GM23338 (cell line): ENCODE measurements at regions not wholly inside any gene's neighbourhood (a gene's known extent, or its start where the extent isn't known, plus 50 kb on each side); places are given as distances from the start of the nearest gene placed in this dataset.

Experiments used
- ATAC-seq: fragments of 200-7000 bp; cut with Tn5 transposase; 3 replicates; pipeline ENCODE4 v1.9.1; 2020
- DNase-seq: peaks from one replicate; pipeline ENCODE4 v3.0.0-alpha.2; 2015; ENCODE audit warnings: low spot score
- H2AFZ ChIP-seq: fragments of 200-600 bp; sonication (generic); 2 replicates; pipeline ENCODE4 v1.8.0; 2016; ENCODE audit warnings: antibody characterized with exemption, mild to moderate bottlenecking, moderate library complexity
- H3F3A ChIP-seq: fragments of 200-600 bp; sonication (generic); replicated peaks from 2 replicates; pipeline ENCODE4 v1.8.0; 2017; ENCODE audit warnings: antibody characterized with exemption, mixed run types, low read depth
- H3K27ac ChIP-seq: fragments of 200-600 bp; sonication (generic); 2 replicates; pipeline ENCODE4 v1.6.1; 2016; ENCODE audit warnings: low read depth
- H3K27me3 ChIP-seq: fragments of 200-600 bp; sonication (generic); 2 replicates; pipeline ENCODE4 v1.8.0; 2016; ENCODE audit warnings: mild to moderate bottlenecking, mixed run types, moderate library complexity; ENCODE audit not compliant: insufficient read depth
- H3K36me3 ChIP-seq: fragments of 200-600 bp; sonication (generic); 2 replicates; pipeline ENCODE4 v1.8.0; 2016; ENCODE audit warnings: mild to moderate bottlenecking; ENCODE audit not compliant: insufficient read depth
- H3K4me1 ChIP-seq: fragments of 200-600 bp; sonication (generic); 2 replicates; pipeline ENCODE4 v1.8.0; 2016; ENCODE audit warnings: mild to moderate bottlenecking, moderate library complexity; ENCODE audit not compliant: insufficient read depth
- H3K4me2 ChIP-seq: fragments of 200-600 bp; sonication (generic); 2 replicates; pipeline ENCODE4 v1.7.1; 2017; ENCODE audit warnings: mixed run types
- H3K4me3 ChIP-seq: fragments of 200-600 bp; sonication (generic); 2 replicates; pipeline ENCODE4 v1.6.1; 2016; ENCODE audit warnings: mixed run types
- H3K79me2 ChIP-seq: fragments of 200-600 bp; sonication (generic); replicated peaks from 2 replicates; pipeline ENCODE4 v1.8.0; 2017; ENCODE audit warnings: mild to moderate bottlenecking; ENCODE audit not compliant: insufficient read depth
- H3K9me2 ChIP-seq: fragments of 200-600 bp; sonication (generic); 2 replicates; pipeline ENCODE4 v1.8.0; 2017; ENCODE audit not compliant: insufficient read depth
- H4K20me1 ChIP-seq: fragments of 200-600 bp; sonication (generic); replicated peaks from 2 replicates; pipeline ENCODE4 v1.8.0; 2017; ENCODE audit warnings: mild to moderate bottlenecking; ENCODE audit not compliant: insufficient read depth
- H3K27ac Mint-ChIP-seq: 2 replicates; pipeline ENCODE4 v1.8.0; 2020; ENCODE audit warnings: inconsistent platforms, mild to moderate bottlenecking, moderate library complexity, mixed read lengths
- H3K27me3 Mint-ChIP-seq: 3 replicates; pipeline ENCODE4 v1.8.0; 2022; ENCODE audit warnings: low read depth, mild to moderate bottlenecking, moderate library complexity, mixed read lengths, inconsistent platforms; ENCODE audit not compliant: insufficient read depth, poor library complexity
- H3K36me3 Mint-ChIP-seq: 3 replicates; pipeline ENCODE4 v1.8.0; 2021; ENCODE audit warnings: low read depth, mild to moderate bottlenecking, inconsistent platforms, moderate library complexity, mixed read lengths
- H3K4me1 Mint-ChIP-seq: 3 replicates; pipeline ENCODE4 v1.8.0; 2020; ENCODE audit warnings: mild to moderate bottlenecking, inconsistent platforms, mixed read lengths
- H3K4me3 Mint-ChIP-seq: 3 replicates; pipeline ENCODE4 v1.8.0; 2021; ENCODE audit warnings: moderate library complexity, mild to moderate bottlenecking, inconsistent platforms, mixed read lengths
- H3K9me3 Mint-ChIP-seq: 3 replicates; pipeline ENCODE4 v1.8.0; 2020; ENCODE audit warnings: moderate library complexity, mild to moderate bottlenecking, inconsistent platforms, mixed read lengths
- CREB1 ChIP-seq: fragments of 250-450 bp; sonication (Bioruptor Pico); IDR thresholded peaks from 2 replicates; pipeline ENCODE4 v1.5.0; 2020; ENCODE audit warnings: low read depth, mild to moderate bottlenecking, moderate library complexity
- EZH2phosphoT487 ChIP-seq: fragments of 200-600 bp; sonication (generic); IDR thresholded peaks from one replicate; pipeline ENCODE4 v1.8.1; 2018; ENCODE audit warnings: antibody characterized with exemption; ENCODE audit not compliant: unreplicated experiment
- NANOG ChIP-seq: IDR thresholded peaks from 2 replicates; pipeline ENCODE4 v1.6.1; 2016; ENCODE audit warnings: antibody characterized with exemption, borderline replicate concordance
- POLR2AphosphoS5 ChIP-seq: IDR thresholded peaks from 2 replicates; pipeline ENCODE4 v1.6.1; 2016; ENCODE audit warnings: antibody characterized with exemption, low read depth
- ZNF331 ChIP-seq: fragments of 250-450 bp; sonication (Bioruptor Pico); IDR thresholded peaks from 2 replicates; pipeline ENCODE4 v1.5.0; 2020; ENCODE audit warnings: low read depth, mild to moderate bottlenecking, moderate library complexity
- TF ChIP-seq, protein P1 (sequence below): fragments of 250-450 bp; sonication (Bioruptor Pico); IDR thresholded peaks from 2 replicates; pipeline ENCODE4 v1.5.0; 2020; ENCODE audit warnings: mild to moderate bottlenecking, moderate library complexity
- TF ChIP-seq, protein P2 (sequence below): IDR thresholded peaks from one replicate; pipeline ENCODE4 v1.6.1; 2018; ENCODE audit warnings: antibody characterized with exemption; ENCODE audit not compliant: unreplicated experiment

DNA sequence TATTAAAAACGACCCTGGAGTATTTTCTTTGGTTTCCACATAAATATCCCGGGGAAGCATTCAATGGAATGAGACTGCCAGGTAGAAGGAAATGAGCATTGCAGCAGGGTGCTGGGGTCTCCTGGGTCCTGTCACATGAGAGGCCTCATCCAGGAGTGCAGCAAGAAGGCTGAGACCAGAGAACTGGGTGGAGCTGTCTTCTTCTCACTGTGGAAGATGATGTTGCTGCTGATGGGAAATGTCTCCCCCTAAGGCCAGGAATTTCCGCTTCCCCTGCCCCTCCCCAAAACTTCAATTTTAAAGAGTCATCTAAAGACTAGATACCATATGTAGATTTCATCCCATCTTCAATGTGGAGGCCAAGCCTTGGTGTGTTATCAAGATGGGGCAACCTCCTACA, 95.2 kb upstream of the SIX2 start (continued):
- TF ChIP-seq, protein P1, sequence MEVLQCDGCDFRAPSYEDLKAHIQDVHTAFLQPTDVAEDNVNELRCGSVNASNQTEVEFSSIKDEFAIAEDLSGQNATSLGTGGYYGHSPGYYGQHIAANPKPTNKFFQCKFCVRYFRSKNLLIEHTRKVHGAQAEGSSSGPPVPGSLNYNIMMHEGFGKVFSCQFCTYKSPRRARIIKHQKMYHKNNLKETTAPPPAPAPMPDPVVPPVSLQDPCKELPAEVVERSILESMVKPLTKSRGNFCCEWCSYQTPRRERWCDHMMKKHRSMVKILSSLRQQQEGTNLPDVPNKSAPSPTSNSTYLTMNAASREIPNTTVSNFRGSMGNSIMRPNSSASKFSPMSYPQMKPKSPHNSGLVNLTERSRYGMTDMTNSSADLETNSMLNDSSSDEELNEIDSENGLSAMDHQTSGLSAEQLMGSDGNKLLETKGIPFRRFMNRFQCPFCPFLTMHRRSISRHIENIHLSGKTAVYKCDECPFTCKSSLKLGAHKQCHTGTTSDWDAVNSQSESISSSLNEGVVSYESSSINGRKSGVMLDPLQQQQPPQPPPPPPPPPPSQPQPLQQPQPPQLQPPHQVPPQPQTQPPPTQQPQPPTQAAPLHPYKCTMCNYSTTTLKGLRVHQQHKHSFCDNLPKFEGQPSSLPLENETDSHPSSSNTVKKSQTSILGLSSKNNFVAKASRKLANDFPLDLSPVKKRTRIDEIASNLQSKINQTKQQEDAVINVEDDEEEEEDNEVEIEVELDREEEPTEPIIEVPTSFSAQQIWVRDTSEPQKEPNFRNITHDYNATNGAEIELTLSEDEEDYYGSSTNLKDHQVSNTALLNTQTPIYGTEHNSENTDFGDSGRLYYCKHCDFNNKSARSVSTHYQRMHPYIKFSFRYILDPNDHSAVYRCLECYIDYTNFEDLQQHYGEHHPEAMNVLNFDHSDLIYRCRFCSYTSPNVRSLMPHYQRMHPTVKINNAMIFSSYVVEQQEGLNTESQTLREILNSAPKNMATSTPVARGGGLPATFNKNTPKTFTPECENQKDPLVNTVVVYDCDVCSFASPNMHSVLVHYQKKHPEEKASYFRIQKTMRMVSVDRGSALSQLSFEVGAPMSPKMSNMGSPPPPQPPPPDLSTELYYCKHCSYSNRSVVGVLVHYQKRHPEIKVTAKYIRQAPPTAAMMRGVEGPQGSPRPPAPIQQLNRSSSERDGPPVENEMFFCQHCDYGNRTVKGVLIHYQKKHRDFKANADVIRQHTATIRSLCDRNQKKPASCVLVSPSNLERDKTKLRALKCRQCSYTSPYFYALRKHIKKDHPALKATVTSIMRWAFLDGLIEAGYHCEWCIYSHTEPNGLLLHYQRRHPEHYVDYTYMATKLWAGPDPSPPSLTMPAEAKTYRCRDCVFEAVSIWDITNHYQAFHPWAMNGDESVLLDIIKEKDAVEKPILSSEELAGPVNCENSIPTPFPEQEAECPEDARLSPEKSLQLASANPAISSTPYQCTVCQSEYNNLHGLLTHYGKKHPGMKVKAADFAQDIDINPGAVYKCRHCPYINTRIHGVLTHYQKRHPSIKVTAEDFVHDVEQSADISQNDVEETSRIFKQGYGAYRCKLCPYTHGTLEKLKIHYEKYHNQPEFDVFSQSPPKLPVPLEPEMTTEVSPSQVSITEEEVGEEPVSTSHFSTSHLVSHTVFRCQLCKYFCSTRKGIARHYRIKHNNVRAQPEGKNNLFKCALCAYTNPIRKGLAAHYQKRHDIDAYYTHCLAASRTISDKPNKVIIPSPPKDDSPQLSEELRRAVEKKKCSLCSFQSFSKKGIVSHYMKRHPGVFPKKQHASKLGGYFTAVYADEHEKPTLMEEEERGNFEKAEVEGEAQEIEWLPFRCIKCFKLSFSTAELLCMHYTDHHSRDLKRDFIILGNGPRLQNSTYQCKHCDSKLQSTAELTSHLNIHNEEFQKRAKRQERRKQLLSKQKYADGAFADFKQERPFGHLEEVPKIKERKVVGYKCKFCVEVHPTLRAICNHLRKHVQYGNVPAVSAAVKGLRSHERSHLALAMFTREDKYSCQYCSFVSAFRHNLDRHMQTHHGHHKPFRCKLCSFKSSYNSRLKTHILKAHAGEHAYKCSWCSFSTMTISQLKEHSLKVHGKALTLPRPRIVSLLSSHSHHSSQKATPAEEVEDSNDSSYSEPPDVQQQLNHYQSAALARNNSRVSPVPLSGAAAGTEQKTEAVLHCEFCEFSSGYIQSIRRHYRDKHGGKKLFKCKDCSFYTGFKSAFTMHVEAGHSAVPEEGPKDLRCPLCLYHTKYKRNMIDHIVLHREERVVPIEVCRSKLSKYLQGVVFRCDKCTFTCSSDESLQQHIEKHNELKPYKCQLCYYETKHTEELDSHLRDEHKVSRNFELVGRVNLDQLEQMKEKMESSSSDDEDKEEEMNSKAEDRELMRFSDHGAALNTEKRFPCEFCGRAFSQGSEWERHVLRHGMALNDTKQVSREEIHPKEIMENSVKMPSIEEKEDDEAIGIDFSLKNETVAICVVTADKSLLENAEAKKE = peak; percentile 74; the same call in 1 of the 2 replicates

DNA sequence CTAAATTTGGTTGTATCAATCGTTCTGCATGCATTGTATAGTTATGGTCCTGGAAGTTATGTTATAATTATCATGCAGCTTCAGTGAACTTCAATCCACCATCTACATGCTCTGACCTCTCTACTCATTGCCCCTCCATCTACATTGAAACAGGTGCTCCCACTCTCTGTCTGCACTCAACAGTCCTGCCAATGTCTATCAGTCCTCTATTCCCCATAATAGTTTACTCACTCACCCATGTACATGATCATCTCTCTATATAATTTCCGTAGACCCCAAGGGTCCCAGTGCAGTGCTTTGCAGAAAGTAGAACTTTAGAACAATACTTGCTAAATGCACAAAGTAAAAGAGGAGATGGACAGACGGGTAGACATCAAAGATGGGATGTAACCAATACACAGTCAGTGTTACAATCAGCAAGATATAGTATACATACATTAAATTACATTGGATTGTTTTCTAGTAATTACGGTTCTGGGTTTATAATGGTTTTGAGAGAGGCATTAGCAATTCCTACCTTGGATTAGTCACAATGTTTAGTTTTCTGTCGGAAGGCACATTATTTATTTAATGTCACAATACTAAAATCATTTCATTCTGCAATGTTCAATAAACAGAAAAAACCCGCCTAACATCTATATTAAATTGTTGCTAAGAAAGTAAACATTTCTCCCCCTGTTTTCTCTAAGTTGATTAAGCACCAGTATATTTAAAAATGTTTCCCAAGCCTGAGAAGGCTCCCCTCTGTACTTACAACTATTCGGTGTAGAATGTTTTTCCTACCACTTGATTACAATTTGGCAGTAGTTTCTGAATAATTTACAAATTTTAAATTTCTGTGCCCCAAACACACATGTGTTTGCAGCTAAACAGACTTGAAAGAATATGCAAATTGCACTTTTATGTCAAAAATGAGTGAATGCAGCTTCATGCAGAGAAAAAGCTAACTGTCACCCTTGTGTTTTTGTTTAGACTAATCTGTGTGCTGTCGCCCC, 94.4 kb upstream of the SIX2 start:
- H3K4me2 ChIP-seq = no peak overlapping the region
- H3K36me3 ChIP-seq = no peaks in the 10 kb centered on the region; the same call in 1 of the 2 replicates
- no peaks in the 10 kb centered on the region for H3K4me1 ChIP-seq
- no peak overlapping the region for H3K4me3 ChIP-seq
- no peaks in the 10 kb centered on the region for H3F3A ChIP-seq
- no peak overlapping the region for H2AFZ ChIP-seq
- H3K27ac ChIP-seq = no peak overlapping the region
- no peaks in the 10 kb centered on the region for H3K27me3 Mint-ChIP-seq
- H3K27me3 ChIP-seq = no peaks in the 10 kb centered on the region
- H3K9me3 Mint-ChIP-seq = no peaks in the 10 kb centered on the region
- H3K9me2 ChIP-seq = 0 out of 2 replicates have a peak, but pooled peaks cover 7% of the 10 kb centered on the region
- ATAC-seq (no peak), DNase-seq (no peak)
- no peaks in the 10 kb centered on the region for H4K20me1 ChIP-seq
- no peaks in the 10 kb centered on the region for H3K36me3 Mint-ChIP-seq
- no peak overlapping the region for H3K4me3 Mint-ChIP-seq
- no peaks in the 10 kb centered on the region for H3K79me2 ChIP-seq
- H3K4me1 Mint-ChIP-seq = peaks cover 3% of the 10 kb centered on the region; the same call in 1 of the 3 replicates
- H3K27ac Mint-ChIP-seq = no peak overlapping the region
- TF ChIP-seq ZNF331 (CRISPR knock-in tag) (no peak), CREB1 (CRISPR knock-in tag) (no peak), POLR2AphosphoS5 (no peak), EZH2phosphoT487 (no peak), NANOG (no peak)
- TF ChIP-seq, protein P2, sequence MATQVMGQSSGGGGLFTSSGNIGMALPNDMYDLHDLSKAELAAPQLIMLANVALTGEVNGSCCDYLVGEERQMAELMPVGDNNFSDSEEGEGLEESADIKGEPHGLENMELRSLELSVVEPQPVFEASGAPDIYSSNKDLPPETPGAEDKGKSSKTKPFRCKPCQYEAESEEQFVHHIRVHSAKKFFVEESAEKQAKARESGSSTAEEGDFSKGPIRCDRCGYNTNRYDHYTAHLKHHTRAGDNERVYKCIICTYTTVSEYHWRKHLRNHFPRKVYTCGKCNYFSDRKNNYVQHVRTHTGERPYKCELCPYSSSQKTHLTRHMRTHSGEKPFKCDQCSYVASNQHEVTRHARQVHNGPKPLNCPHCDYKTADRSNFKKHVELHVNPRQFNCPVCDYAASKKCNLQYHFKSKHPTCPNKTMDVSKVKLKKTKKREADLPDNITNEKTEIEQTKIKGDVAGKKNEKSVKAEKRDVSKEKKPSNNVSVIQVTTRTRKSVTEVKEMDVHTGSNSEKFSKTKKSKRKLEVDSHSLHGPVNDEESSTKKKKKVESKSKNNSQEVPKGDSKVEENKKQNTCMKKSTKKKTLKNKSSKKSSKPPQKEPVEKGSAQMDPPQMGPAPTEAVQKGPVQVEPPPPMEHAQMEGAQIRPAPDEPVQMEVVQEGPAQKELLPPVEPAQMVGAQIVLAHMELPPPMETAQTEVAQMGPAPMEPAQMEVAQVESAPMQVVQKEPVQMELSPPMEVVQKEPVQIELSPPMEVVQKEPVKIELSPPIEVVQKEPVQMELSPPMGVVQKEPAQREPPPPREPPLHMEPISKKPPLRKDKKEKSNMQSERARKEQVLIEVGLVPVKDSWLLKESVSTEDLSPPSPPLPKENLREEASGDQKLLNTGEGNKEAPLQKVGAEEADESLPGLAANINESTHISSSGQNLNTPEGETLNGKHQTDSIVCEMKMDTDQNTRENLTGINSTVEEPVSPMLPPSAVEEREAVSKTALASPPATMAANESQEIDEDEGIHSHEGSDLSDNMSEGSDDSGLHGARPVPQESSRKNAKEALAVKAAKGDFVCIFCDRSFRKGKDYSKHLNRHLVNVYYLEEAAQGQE = no peak
